ENCODE measurements at regions not wholly inside any gene's neighbourhood (a gene's known extent, or its start where the extent isn't known, plus 50 kb on each side); places are given as distances from the start of the nearest gene placed in this dataset.

- Histone ChIP-seq H3K27me3 (no peaks in the 10 kb centered on the region), H3K4me3 (no peak overlapping the region), H3K27ac (no peak overlapping the region), H3K36me3 (no peaks in the 10 kb centered on the region), H3K9me3 (no peaks in the 10 kb centered on the region), H3K4me1 (no peaks in the 10 kb centered on the region)
- ATAC-seq = no peak
- DNase-seq = no peak
- intact Hi-C loops (cut with DNase I; ENCODE audit: low total_unique reads) = no loop called here
- in situ Hi-C loops (cut with MboI; ENCODE audit: low sequenced_read_pairs in 4 of 4) = no loop called here
- TF ChIP-seq POLR2A (IDR thresholded peaks at IDR 0.05) = no peak
- TF ChIP-seq CTCF (IDR thresholded peaks at IDR 0.05 in 4 of 5, conservative IDR thresholded peaks at IDR 0.05 in 1 of 5) = no peak
Measured at GRCh38 chr3:1832395-1832794, 266.3 kb upstream of the CNTN4 start.

- Histone ChIP-seq H3K4me1 (no peaks in the 10 kb centered on the region), H3K9me3 (no peaks in the 10 kb centered on the region), H3K27me3 (no peaks in the 10 kb centered on the region), H3K4me3 (no peak overlapping the region), H3K36me3 (no peaks in the 10 kb centered on the region), H3K27ac (no peak overlapping the region)
- no peak for TF ChIP-seq CTCF (IDR thresholded peaks at IDR 0.05 in 4 of 5, conservative IDR thresholded peaks at IDR 0.05 in 1 of 5)
- TF ChIP-seq POLR2A (IDR thresholded peaks at IDR 0.05) = no peak
- no peak for ATAC-seq
- in situ Hi-C loops (cut with MboI; ENCODE audit: low sequenced_read_pairs in 4 of 4) (no loop called here), intact Hi-C loops (cut with DNase I; ENCODE audit: low total_unique reads) (no loop called here)
- DNase-seq = no peak
Measured at GRCh38 chr3:1843111-1843510, 255.6 kb upstream of the CNTN4 start.

- no peaks in the 10 kb centered on the region for H3K9me3 ChIP-seq
- ATAC-seq = no peak
- no peak for DNase-seq
Measured at GRCh38 chr3:1847571-1847970, 251.1 kb upstream of the CNTN4 start.

GRCh38 chr3:1848935-1849334, 249.7 kb upstream of the CNTN4 start:
- Histone ChIP-seq H3K27ac (no peak overlapping the region), H3K27me3 (no peaks in the 10 kb centered on the region), H3K4me3 (no peak overlapping the region), H3K4me1 (no peaks in the 10 kb centered on the region), H3K36me3 (no peaks in the 10 kb centered on the region), H3K9me3 (no peaks in the 10 kb centered on the region)
- ATAC-seq (no peak), DNase-seq (no peak)
- in situ Hi-C loops (cut with MboI; ENCODE audit: low sequenced_read_pairs in 4 of 4) (no loop called here), intact Hi-C loops (cut with DNase I; ENCODE audit: low total_unique reads) (no loop called here)
- no peak for TF ChIP-seq POLR2A (IDR thresholded peaks at IDR 0.05)
- TF ChIP-seq CTCF (IDR thresholded peaks at IDR 0.05 in 4 of 5, conservative IDR thresholded peaks at IDR 0.05 in 1 of 5) = no peak

More at GRCh38 chr3:1847571-1847970, 251.1 kb upstream of the CNTN4 start:
- H3K36me3 ChIP-seq = no peaks in the 10 kb centered on the region
- no peak for TF ChIP-seq POLR2A (IDR thresholded peaks at IDR 0.05)
- no peak for TF ChIP-seq CTCF (IDR thresholded peaks at IDR 0.05 in 4 of 5, conservative IDR thresholded peaks at IDR 0.05 in 1 of 5)
- in situ Hi-C loops (cut with MboI; ENCODE audit: low sequenced_read_pairs in 4 of 4) (no loop called here), intact Hi-C loops (cut with DNase I; ENCODE audit: low total_unique reads) (no loop called here)
- no peak overlapping the region for H3K27ac ChIP-seq
- H3K4me3 ChIP-seq = no peak overlapping the region
- no peaks in the 10 kb centered on the region for H3K4me1 ChIP-seq
- H3K27me3 ChIP-seq = no peaks in the 10 kb centered on the region

- ATAC-seq = no peak
- Histone ChIP-seq H3K27ac (no peak overlapping the region), H3K9me3 (no peaks in the 10 kb centered on the region), H3K4me1 (no peaks in the 10 kb centered on the region), H3K27me3 (no peaks in the 10 kb centered on the region), H3K4me3 (no peak overlapping the region), H3K36me3 (no peaks in the 10 kb centered on the region)
- intact Hi-C loops (cut with DNase I; ENCODE audit: low total_unique reads) = no loop called here
- in situ Hi-C loops (cut with MboI; ENCODE audit: low sequenced_read_pairs in 4 of 4) = no loop called here
- TF ChIP-seq CTCF (IDR thresholded peaks at IDR 0.05 in 4 of 5, conservative IDR thresholded peaks at IDR 0.05 in 1 of 5) (no peak), POLR2A (IDR thresholded peaks at IDR 0.05) (no peak)
- DNase-seq = no peak
Measured at GRCh38 chr3:1852950-1853349, 245.7 kb upstream of the CNTN4 start.

Measured in gastrocnemius medialis (tissue), 4 donors.